GM23338 (cell line): ENCODE measurements at regions not wholly inside any gene's neighbourhood (a gene's known extent, or its start where the extent isn't known, plus 50 kb on each side); places are given as distances from the start of the nearest gene placed in this dataset.

Source experiments
- ATAC-seq: fragments of 200-7000 bp; cut with Tn5 transposase; 3 replicates; pipeline ENCODE4 v1.9.1; 2020
- DNase-seq: peaks from one replicate; pipeline ENCODE4 v3.0.0-alpha.2; 2015; ENCODE audit warnings: low spot score
- H2AFZ ChIP-seq: fragments of 200-600 bp; sonication (generic); 2 replicates; pipeline ENCODE4 v1.8.0; 2016; ENCODE audit warnings: antibody characterized with exemption, mild to moderate bottlenecking, moderate library complexity
- H3F3A ChIP-seq: fragments of 200-600 bp; sonication (generic); replicated peaks from 2 replicates; pipeline ENCODE4 v1.8.0; 2017; ENCODE audit warnings: antibody characterized with exemption, mixed run types, low read depth
- H3K27ac ChIP-seq: fragments of 200-600 bp; sonication (generic); 2 replicates; pipeline ENCODE4 v1.6.1; 2016; ENCODE audit warnings: low read depth
- H3K27me3 ChIP-seq: fragments of 200-600 bp; sonication (generic); 2 replicates; pipeline ENCODE4 v1.8.0; 2016; ENCODE audit warnings: mild to moderate bottlenecking, mixed run types, moderate library complexity; ENCODE audit not compliant: insufficient read depth
- H3K36me3 ChIP-seq: fragments of 200-600 bp; sonication (generic); 2 replicates; pipeline ENCODE4 v1.8.0; 2016; ENCODE audit warnings: mild to moderate bottlenecking; ENCODE audit not compliant: insufficient read depth
- H3K4me1 ChIP-seq: fragments of 200-600 bp; sonication (generic); 2 replicates; pipeline ENCODE4 v1.8.0; 2016; ENCODE audit warnings: mild to moderate bottlenecking, moderate library complexity; ENCODE audit not compliant: insufficient read depth
- H3K4me2 ChIP-seq: fragments of 200-600 bp; sonication (generic); 2 replicates; pipeline ENCODE4 v1.7.1; 2017; ENCODE audit warnings: mixed run types
- H3K4me3 ChIP-seq: fragments of 200-600 bp; sonication (generic); 2 replicates; pipeline ENCODE4 v1.6.1; 2016; ENCODE audit warnings: mixed run types
- H3K79me2 ChIP-seq: fragments of 200-600 bp; sonication (generic); replicated peaks from 2 replicates; pipeline ENCODE4 v1.8.0; 2017; ENCODE audit warnings: mild to moderate bottlenecking; ENCODE audit not compliant: insufficient read depth
- H3K9me2 ChIP-seq: fragments of 200-600 bp; sonication (generic); 2 replicates; pipeline ENCODE4 v1.8.0; 2017; ENCODE audit not compliant: insufficient read depth
- H4K20me1 ChIP-seq: fragments of 200-600 bp; sonication (generic); replicated peaks from 2 replicates; pipeline ENCODE4 v1.8.0; 2017; ENCODE audit warnings: mild to moderate bottlenecking; ENCODE audit not compliant: insufficient read depth
- H3K27ac Mint-ChIP-seq: 2 replicates; pipeline ENCODE4 v1.8.0; 2020; ENCODE audit warnings: inconsistent platforms, mild to moderate bottlenecking, moderate library complexity, mixed read lengths
- H3K27me3 Mint-ChIP-seq: 3 replicates; pipeline ENCODE4 v1.8.0; 2022; ENCODE audit warnings: low read depth, mild to moderate bottlenecking, moderate library complexity, mixed read lengths, inconsistent platforms; ENCODE audit not compliant: insufficient read depth, poor library complexity
- H3K36me3 Mint-ChIP-seq: 3 replicates; pipeline ENCODE4 v1.8.0; 2021; ENCODE audit warnings: low read depth, mild to moderate bottlenecking, inconsistent platforms, moderate library complexity, mixed read lengths
- H3K4me1 Mint-ChIP-seq: 3 replicates; pipeline ENCODE4 v1.8.0; 2020; ENCODE audit warnings: mild to moderate bottlenecking, inconsistent platforms, mixed read lengths
- H3K4me3 Mint-ChIP-seq: 3 replicates; pipeline ENCODE4 v1.8.0; 2021; ENCODE audit warnings: moderate library complexity, mild to moderate bottlenecking, inconsistent platforms, mixed read lengths
- H3K9me3 Mint-ChIP-seq: 3 replicates; pipeline ENCODE4 v1.8.0; 2020; ENCODE audit warnings: moderate library complexity, mild to moderate bottlenecking, inconsistent platforms, mixed read lengths
- CREB1 ChIP-seq: fragments of 250-450 bp; sonication (Bioruptor Pico); IDR thresholded peaks from 2 replicates; pipeline ENCODE4 v1.5.0; 2020; ENCODE audit warnings: low read depth, mild to moderate bottlenecking, moderate library complexity
- CTCF ChIP-seq, 2 experiments: fragments of 200-600 bp in 1 of 2; sonication (generic) in 1 of 2; conservative IDR thresholded peaks; 2 replicates each; pipeline versions ENCODE4 v1.5.1 to v1.6.1; 2016 to 2017; ENCODE audit warnings: antibody characterized with exemption in 2 of 2, low read depth in 2 of 2, mild to moderate bottlenecking in 2 of 2, moderate library complexity in 1 of 2
- ETS1 ChIP-seq: IDR thresholded peaks from 2 replicates; pipeline ENCODE4 v1.6.1; 2016; ENCODE audit warnings: antibody characterized with exemption
- JUNB ChIP-seq: IDR thresholded peaks from one replicate; pipeline ENCODE4 v1.6.1; 2016; ENCODE audit warnings: antibody characterized with exemption; ENCODE audit not compliant: unreplicated experiment
- REST ChIP-seq: IDR thresholded peaks from one replicate; pipeline ENCODE4 v1.6.1; 2018; ENCODE audit warnings: antibody characterized with exemption; ENCODE audit not compliant: unreplicated experiment
- ZNF331 ChIP-seq: fragments of 250-450 bp; sonication (Bioruptor Pico); IDR thresholded peaks from 2 replicates; pipeline ENCODE4 v1.5.0; 2020; ENCODE audit warnings: low read depth, mild to moderate bottlenecking, moderate library complexity
- TF ChIP-seq, protein P1 (sequence below): fragments of 250-450 bp; sonication (Bioruptor Pico); IDR thresholded peaks from 2 replicates; pipeline ENCODE4 v1.5.0; 2020; ENCODE audit warnings: mild to moderate bottlenecking, moderate library complexity

- TF ChIP-seq ETS1: no peak
- TF ChIP-seq, protein P1, sequence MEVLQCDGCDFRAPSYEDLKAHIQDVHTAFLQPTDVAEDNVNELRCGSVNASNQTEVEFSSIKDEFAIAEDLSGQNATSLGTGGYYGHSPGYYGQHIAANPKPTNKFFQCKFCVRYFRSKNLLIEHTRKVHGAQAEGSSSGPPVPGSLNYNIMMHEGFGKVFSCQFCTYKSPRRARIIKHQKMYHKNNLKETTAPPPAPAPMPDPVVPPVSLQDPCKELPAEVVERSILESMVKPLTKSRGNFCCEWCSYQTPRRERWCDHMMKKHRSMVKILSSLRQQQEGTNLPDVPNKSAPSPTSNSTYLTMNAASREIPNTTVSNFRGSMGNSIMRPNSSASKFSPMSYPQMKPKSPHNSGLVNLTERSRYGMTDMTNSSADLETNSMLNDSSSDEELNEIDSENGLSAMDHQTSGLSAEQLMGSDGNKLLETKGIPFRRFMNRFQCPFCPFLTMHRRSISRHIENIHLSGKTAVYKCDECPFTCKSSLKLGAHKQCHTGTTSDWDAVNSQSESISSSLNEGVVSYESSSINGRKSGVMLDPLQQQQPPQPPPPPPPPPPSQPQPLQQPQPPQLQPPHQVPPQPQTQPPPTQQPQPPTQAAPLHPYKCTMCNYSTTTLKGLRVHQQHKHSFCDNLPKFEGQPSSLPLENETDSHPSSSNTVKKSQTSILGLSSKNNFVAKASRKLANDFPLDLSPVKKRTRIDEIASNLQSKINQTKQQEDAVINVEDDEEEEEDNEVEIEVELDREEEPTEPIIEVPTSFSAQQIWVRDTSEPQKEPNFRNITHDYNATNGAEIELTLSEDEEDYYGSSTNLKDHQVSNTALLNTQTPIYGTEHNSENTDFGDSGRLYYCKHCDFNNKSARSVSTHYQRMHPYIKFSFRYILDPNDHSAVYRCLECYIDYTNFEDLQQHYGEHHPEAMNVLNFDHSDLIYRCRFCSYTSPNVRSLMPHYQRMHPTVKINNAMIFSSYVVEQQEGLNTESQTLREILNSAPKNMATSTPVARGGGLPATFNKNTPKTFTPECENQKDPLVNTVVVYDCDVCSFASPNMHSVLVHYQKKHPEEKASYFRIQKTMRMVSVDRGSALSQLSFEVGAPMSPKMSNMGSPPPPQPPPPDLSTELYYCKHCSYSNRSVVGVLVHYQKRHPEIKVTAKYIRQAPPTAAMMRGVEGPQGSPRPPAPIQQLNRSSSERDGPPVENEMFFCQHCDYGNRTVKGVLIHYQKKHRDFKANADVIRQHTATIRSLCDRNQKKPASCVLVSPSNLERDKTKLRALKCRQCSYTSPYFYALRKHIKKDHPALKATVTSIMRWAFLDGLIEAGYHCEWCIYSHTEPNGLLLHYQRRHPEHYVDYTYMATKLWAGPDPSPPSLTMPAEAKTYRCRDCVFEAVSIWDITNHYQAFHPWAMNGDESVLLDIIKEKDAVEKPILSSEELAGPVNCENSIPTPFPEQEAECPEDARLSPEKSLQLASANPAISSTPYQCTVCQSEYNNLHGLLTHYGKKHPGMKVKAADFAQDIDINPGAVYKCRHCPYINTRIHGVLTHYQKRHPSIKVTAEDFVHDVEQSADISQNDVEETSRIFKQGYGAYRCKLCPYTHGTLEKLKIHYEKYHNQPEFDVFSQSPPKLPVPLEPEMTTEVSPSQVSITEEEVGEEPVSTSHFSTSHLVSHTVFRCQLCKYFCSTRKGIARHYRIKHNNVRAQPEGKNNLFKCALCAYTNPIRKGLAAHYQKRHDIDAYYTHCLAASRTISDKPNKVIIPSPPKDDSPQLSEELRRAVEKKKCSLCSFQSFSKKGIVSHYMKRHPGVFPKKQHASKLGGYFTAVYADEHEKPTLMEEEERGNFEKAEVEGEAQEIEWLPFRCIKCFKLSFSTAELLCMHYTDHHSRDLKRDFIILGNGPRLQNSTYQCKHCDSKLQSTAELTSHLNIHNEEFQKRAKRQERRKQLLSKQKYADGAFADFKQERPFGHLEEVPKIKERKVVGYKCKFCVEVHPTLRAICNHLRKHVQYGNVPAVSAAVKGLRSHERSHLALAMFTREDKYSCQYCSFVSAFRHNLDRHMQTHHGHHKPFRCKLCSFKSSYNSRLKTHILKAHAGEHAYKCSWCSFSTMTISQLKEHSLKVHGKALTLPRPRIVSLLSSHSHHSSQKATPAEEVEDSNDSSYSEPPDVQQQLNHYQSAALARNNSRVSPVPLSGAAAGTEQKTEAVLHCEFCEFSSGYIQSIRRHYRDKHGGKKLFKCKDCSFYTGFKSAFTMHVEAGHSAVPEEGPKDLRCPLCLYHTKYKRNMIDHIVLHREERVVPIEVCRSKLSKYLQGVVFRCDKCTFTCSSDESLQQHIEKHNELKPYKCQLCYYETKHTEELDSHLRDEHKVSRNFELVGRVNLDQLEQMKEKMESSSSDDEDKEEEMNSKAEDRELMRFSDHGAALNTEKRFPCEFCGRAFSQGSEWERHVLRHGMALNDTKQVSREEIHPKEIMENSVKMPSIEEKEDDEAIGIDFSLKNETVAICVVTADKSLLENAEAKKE (CRISPR knock-in tag): no peak
- H3K4me3 Mint-ChIP-seq: no peak overlapping the region
- no peaks in the 10 kb centered on the region for H3K4me1 ChIP-seq
- peaks cover 10% of the 10 kb centered on the region for H3K4me1 Mint-ChIP-seq
- ATAC-seq: no peak
- no peaks in the 10 kb centered on the region for H3K36me3 Mint-ChIP-seq
- no peak overlapping the region; the same call in 1 of the 2 replicates for H2AFZ ChIP-seq
- H3K79me2 ChIP-seq: no peaks in the 10 kb centered on the region
- no peak overlapping the region for H3K27ac ChIP-seq
- no peak for DNase-seq
- H3K4me3 ChIP-seq: no peak overlapping the region
- no peak overlapping the region for H3K4me2 ChIP-seq
- peaks cover 5% of the 10 kb centered on the region for H3K27me3 Mint-ChIP-seq
- H4K20me1 ChIP-seq: no peaks in the 10 kb centered on the region
- H3K9me2 ChIP-seq: no peaks in the 10 kb centered on the region
- no peaks in the 10 kb centered on the region for H3K9me3 Mint-ChIP-seq
- H3K36me3 ChIP-seq: no peaks in the 10 kb centered on the region
- no peaks in the 10 kb centered on the region for H3K27me3 ChIP-seq
- H3K27ac Mint-ChIP-seq: no peak overlapping the region
- H3F3A ChIP-seq: no peaks in the 10 kb centered on the region
Measured at GRCh38 chr3:125654526-125654925, 59.2 kb upstream of the OSBPL11 start.

GRCh38 chr3:125662675-125663074 is 67.4 kb upstream of the OSBPL11 start:
- TF ChIP-seq ZNF331 (CRISPR knock-in tag) (no peak), CTCF (conservative IDR thresholded peaks at IDR 0.05; ENCODE audit: low read depth in 2 of 2) (no peak), JUNB (no peak), CREB1 (CRISPR knock-in tag) (no peak), REST (no peak)
- DNase-seq (no peak), ATAC-seq (no peak)
- Mint-ChIP-seq H3K36me3 (no peaks in the 10 kb centered on the region), H3K4me3 (no peak overlapping the region), H3K27ac (no peak overlapping the region), H3K9me3 (no peaks in the 10 kb centered on the region), H3K27me3 (no peaks in the 10 kb centered on the region), H3K4me1 (no peaks in the 10 kb centered on the region)
- Histone ChIP-seq H3K79me2 (no peaks in the 10 kb centered on the region), H3F3A (no peaks in the 10 kb centered on the region), H2AFZ (no peak overlapping the region), H3K4me3 (no peak overlapping the region), H3K27me3 (no peaks in the 10 kb centered on the region), H3K4me2 (no peak overlapping the region), H3K4me1 (no peaks in the 10 kb centered on the region), H3K27ac (no peak overlapping the region), H3K36me3 (no peaks in the 10 kb centered on the region), H3K9me2 (no peaks in the 10 kb centered on the region), H4K20me1 (no peaks in the 10 kb centered on the region)
